ENCODE measurements at regions not wholly inside any gene's neighbourhood (a gene's known extent, or its start where the extent isn't known, plus 50 kb on each side); places are given as distances from the start of the nearest gene placed in this dataset.

DNA sequence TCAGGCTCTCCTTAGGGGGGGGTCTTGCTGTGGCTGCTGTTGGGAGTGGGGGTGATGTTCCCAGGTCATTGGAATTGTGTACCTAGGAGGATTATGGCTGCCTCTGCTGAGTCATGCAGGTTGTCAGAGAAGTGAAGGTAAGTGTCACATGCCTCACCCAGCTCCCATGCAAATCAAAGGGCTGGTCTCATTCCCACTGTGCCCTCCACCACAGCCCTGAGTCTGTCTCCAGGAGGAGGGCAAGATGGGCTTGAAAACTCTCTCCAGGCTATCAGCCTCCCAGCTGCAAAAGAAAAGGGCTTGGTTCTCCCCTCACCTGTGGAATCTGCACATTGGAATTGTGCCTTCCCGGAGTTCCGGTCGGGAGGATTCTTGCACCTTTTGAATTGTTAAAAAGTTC lies 580.5 kb downstream of the NSUN3 start:
- TF ChIP-seq, protein P1, sequence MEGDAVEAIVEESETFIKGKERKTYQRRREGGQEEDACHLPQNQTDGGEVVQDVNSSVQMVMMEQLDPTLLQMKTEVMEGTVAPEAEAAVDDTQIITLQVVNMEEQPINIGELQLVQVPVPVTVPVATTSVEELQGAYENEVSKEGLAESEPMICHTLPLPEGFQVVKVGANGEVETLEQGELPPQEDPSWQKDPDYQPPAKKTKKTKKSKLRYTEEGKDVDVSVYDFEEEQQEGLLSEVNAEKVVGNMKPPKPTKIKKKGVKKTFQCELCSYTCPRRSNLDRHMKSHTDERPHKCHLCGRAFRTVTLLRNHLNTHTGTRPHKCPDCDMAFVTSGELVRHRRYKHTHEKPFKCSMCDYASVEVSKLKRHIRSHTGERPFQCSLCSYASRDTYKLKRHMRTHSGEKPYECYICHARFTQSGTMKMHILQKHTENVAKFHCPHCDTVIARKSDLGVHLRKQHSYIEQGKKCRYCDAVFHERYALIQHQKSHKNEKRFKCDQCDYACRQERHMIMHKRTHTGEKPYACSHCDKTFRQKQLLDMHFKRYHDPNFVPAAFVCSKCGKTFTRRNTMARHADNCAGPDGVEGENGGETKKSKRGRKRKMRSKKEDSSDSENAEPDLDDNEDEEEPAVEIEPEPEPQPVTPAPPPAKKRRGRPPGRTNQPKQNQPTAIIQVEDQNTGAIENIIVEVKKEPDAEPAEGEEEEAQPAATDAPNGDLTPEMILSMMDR (IDR thresholded peaks at IDR 0.05) = no peak
- TF ChIP-seq POLR2A (IDR thresholded peaks at IDR 0.05) = no peak
